AG10803 (cell line): ENCODE measurements at regions not wholly inside any gene's neighbourhood (a gene's known extent, or its start where the extent isn't known, plus 50 kb on each side); places are given as distances from the start of the nearest gene placed in this dataset.

Experiments used
- DNase-seq: peaks from one replicate; pipeline ENCODE4 v3.0.0; 2010; ENCODE audit warnings: low read depth
- H3K4me3 ChIP-seq: 2 replicates; pipeline ENCODE4 v1.5.1; 2011; ENCODE audit warnings: mild to moderate bottlenecking, low read length, control low read depth
- CTCF ChIP-seq: conservative IDR thresholded peaks from 2 replicates; pipeline ENCODE4 v1.5.1; 2011; ENCODE audit warnings: mild to moderate bottlenecking, low read length, control low read depth, inconsistent platforms

- TF ChIP-seq CTCF = no peak
- no peak overlapping the region for H3K4me3 ChIP-seq
- no peak for DNase-seq
Measured at GRCh38 chr5:27313549-27313948, 275.2 kb upstream of the CDH9 start.

GRCh38 chr5:27312291-27312893, 274.0 kb upstream of the CDH9 start:
- H3K4me3 ChIP-seq = no peak overlapping the region
- no peak for TF ChIP-seq CTCF
- DNase-seq = no peak

GRCh38 chr5:27311544-27311943, 273.2 kb upstream of the CDH9 start:
- no peak overlapping the region for H3K4me3 ChIP-seq
- no peak for TF ChIP-seq CTCF
- peak; percentile 53 for DNase-seq

- TF ChIP-seq CTCF = no peak
- DNase-seq = peak; percentile 20
- no peak overlapping the region for H3K4me3 ChIP-seq
Measured at GRCh38 chr5:27308153-27308552, 269.8 kb upstream of the CDH9 start.

GRCh38 chr5:27290172-27290571, 251.8 kb upstream of the CDH9 start:
- peak; percentile 1 for DNase-seq
- no peak overlapping the region for H3K4me3 ChIP-seq
- TF ChIP-seq CTCF = no peak

GRCh38 chr5:27276119-27276518, 237.7 kb upstream of the CDH9 start:
- TF ChIP-seq CTCF = no peak
- no peak for DNase-seq

GRCh38 chr5:27275345-27275744, 237.0 kb upstream of the CDH9 start:
- TF ChIP-seq CTCF = no peak
- H3K4me3 ChIP-seq = no peak overlapping the region
- DNase-seq = no peak

More at GRCh38 chr5:27276119-27276518, 237.7 kb upstream of the CDH9 start:
- no peak overlapping the region for H3K4me3 ChIP-seq
